OCI-LY1 (cell line): ENCODE measurements at regions not wholly inside any gene's neighbourhood (a gene's known extent, or its start where the extent isn't known, plus 50 kb on each side); places are given as distances from the start of the nearest gene placed in this dataset.

Experiments
- H2AFZ ChIP-seq: fragments of 200-600 bp; sonication (generic), shearing (Covaris generic); 2 replicates; pipeline ENCODE4 v1.6.0; 2014; ENCODE audit warnings: antibody characterized with exemption, mild to moderate bottlenecking, low read length
- H3F3A ChIP-seq: fragments of 200-600 bp; sonication (generic), shearing (Covaris generic); 2 replicates; pipeline ENCODE4 v1.6.0; 2014; ENCODE audit warnings: mild to moderate bottlenecking, antibody characterized with exemption, low read length, moderate library complexity; ENCODE audit not compliant: insufficient read depth
- H3K27ac ChIP-seq: fragments of 200-600 bp; sonication (generic); 2 replicates; pipeline ENCODE4 v1.5.1; 2014; ENCODE audit warnings: low read length, mixed run types, mild to moderate bottlenecking, low read depth; ENCODE audit not compliant: poor library complexity, severe bottlenecking
- H3K27me3 ChIP-seq: fragments of 200-600 bp; sonication (generic); 2 replicates; pipeline ENCODE4 v1.6.0; 2014; ENCODE audit warnings: antibody characterized with exemption, mild to moderate bottlenecking, low read length, moderate library complexity; ENCODE audit not compliant: insufficient read depth
- H3K36me3 ChIP-seq: fragments of 200-600 bp; sonication (generic); 2 replicates; pipeline ENCODE4 v1.6.1; 2014; ENCODE audit warnings: mild to moderate bottlenecking, antibody characterized with exemption, low read length, moderate library complexity, mixed read lengths; ENCODE audit not compliant: insufficient read depth
- H3K4me1 ChIP-seq: fragments of 200-600 bp; sonication (generic); 2 replicates; pipeline ENCODE4 v1.5.1; 2014; ENCODE audit warnings: mild to moderate bottlenecking, low read length, moderate library complexity; ENCODE audit not compliant: insufficient read depth, severe bottlenecking
- H3K4me2 ChIP-seq: fragments of 200-600 bp; sonication (generic), shearing (Covaris generic); 2 replicates; pipeline ENCODE4 v1.6.1; 2014; ENCODE audit warnings: low read length
- H3K4me3 ChIP-seq: fragments of 200-600 bp; sonication (generic); 2 replicates; pipeline ENCODE4 v1.5.1; 2014; ENCODE audit warnings: low read length, low read depth, mild to moderate bottlenecking, mixed read lengths; ENCODE audit not compliant: poor library complexity, severe bottlenecking
- H3K79me2 ChIP-seq: fragments of 200-600 bp; shearing (Covaris generic); 2 replicates; pipeline ENCODE4 v1.6.1; 2016; ENCODE audit warnings: mixed run types, low read length, mixed read lengths; ENCODE audit not compliant: insufficient read depth
- H3K9ac ChIP-seq: fragments of 200-600 bp; sonication (generic), shearing (Covaris generic); 2 replicates; pipeline ENCODE4 v1.6.1; 2014; ENCODE audit warnings: mild to moderate bottlenecking, low read length, mixed read lengths
- H3K9me2 ChIP-seq: fragments of 200-600 bp; sonication (generic), shearing (Covaris generic); 2 replicates; pipeline ENCODE4 v1.6.1; 2014; ENCODE audit warnings: low read depth, mild to moderate bottlenecking, low read length, mixed read lengths
- H3K9me3 ChIP-seq: fragments of 200-600 bp; shearing (Covaris generic); 2 replicates; pipeline ENCODE4 v1.6.1; 2014; ENCODE audit warnings: low read length, mixed read lengths
- H4K20me1 ChIP-seq: fragments of 200-600 bp; sonication (generic), shearing (Covaris generic); 2 replicates; pipeline ENCODE4 v1.6.0; 2016; ENCODE audit warnings: mild to moderate bottlenecking, low read length; ENCODE audit not compliant: insufficient read depth
- CTCF ChIP-seq: fragments of 200-600 bp; sonication (generic), shearing (Covaris generic); IDR thresholded peaks from 2 replicates; pipeline ENCODE4 v1.5.1; 2017; ENCODE audit warnings: mild to moderate bottlenecking, antibody characterized with exemption, low read length, moderate library complexity, mixed read lengths
- EZH2 ChIP-seq: fragments of 200-600 bp; sonication (generic), shearing (Covaris generic); IDR thresholded peaks from 2 replicates; pipeline ENCODE4 v1.8.0; 2017; ENCODE audit warnings: borderline replicate concordance, mixed run types, mild to moderate bottlenecking, antibody characterized with exemption, low read length, moderate library complexity, mixed read lengths

- no peaks in the 10 kb centered on the region for H3K9me3 ChIP-seq
- H2AFZ ChIP-seq = no peak overlapping the region
- no peak overlapping the region for H3K9ac ChIP-seq
- no peaks in the 10 kb centered on the region for H3K27me3 ChIP-seq
- H3K9me2 ChIP-seq = no peaks in the 10 kb centered on the region
- no peak overlapping the region for H3K27ac ChIP-seq
- no peaks in the 10 kb centered on the region for H3K4me1 ChIP-seq
- TF ChIP-seq EZH2 (no peak), CTCF (no peak)
- H4K20me1 ChIP-seq = no peaks in the 10 kb centered on the region
- H3K4me3 ChIP-seq = no peak overlapping the region
- no peaks in the 10 kb centered on the region for H3F3A ChIP-seq
- H3K79me2 ChIP-seq = no peaks in the 10 kb centered on the region
- H3K36me3 ChIP-seq = no peaks in the 10 kb centered on the region
- H3K4me2 ChIP-seq = no peak overlapping the region
Measured at GRCh38 chrY:21105529-21105928, 349.6 kb downstream of the RPS4Y2 start.

GRCh38 chrY:21111313-21111712 lies 355.4 kb downstream of the RPS4Y2 start:
- H3K9ac ChIP-seq = no peak overlapping the region
- no peak overlapping the region for H2AFZ ChIP-seq
- no peaks in the 10 kb centered on the region for H3K79me2 ChIP-seq
- H3K4me1 ChIP-seq = no peaks in the 10 kb centered on the region
- no peak overlapping the region for H3K4me2 ChIP-seq
- H4K20me1 ChIP-seq = no peaks in the 10 kb centered on the region
- no peaks in the 10 kb centered on the region for H3K9me2 ChIP-seq
- no peak for TF ChIP-seq CTCF
- no peaks in the 10 kb centered on the region for H3K27me3 ChIP-seq
- H3K4me3 ChIP-seq = no peak overlapping the region
- no peaks in the 10 kb centered on the region for H3K9me3 ChIP-seq
- H3F3A ChIP-seq = no peaks in the 10 kb centered on the region
- no peaks in the 10 kb centered on the region for H3K36me3 ChIP-seq
- H3K27ac ChIP-seq = no peak overlapping the region

- no peak overlapping the region for H3K9ac ChIP-seq
- no peak overlapping the region for H3K27ac ChIP-seq
- no peak overlapping the region for H2AFZ ChIP-seq
- no peak overlapping the region for H3K4me2 ChIP-seq
- no peaks in the 10 kb centered on the region for H3K27me3 ChIP-seq
- TF ChIP-seq EZH2 = no peak
- no peak for TF ChIP-seq CTCF
- no peaks in the 10 kb centered on the region for H3K9me3 ChIP-seq
- H3K4me1 ChIP-seq = no peaks in the 10 kb centered on the region
- H3K9me2 ChIP-seq = no peaks in the 10 kb centered on the region
- H3K36me3 ChIP-seq = no peaks in the 10 kb centered on the region
- no peaks in the 10 kb centered on the region for H3F3A ChIP-seq
- no peaks in the 10 kb centered on the region for H4K20me1 ChIP-seq
- H3K4me3 ChIP-seq = no peak overlapping the region
- H3K79me2 ChIP-seq = no peaks in the 10 kb centered on the region
Measured at GRCh38 chrY:21121065-21121464, 365.2 kb downstream of the RPS4Y2 start.
